ENCODE measurements at regions not wholly inside any gene's neighbourhood (a gene's known extent, or its start where the extent isn't known, plus 50 kb on each side); places are given as distances from the start of the nearest gene placed in this dataset.
A peak's percentile ranks its signal among the peaks of the same experiment; 100 is the strongest.
"Not testable (repeated sequence)": the region's sequence is repeated elsewhere in the genome, so short reads cannot be mapped to it uniquely, and the experiment has no call there.

DNA sequence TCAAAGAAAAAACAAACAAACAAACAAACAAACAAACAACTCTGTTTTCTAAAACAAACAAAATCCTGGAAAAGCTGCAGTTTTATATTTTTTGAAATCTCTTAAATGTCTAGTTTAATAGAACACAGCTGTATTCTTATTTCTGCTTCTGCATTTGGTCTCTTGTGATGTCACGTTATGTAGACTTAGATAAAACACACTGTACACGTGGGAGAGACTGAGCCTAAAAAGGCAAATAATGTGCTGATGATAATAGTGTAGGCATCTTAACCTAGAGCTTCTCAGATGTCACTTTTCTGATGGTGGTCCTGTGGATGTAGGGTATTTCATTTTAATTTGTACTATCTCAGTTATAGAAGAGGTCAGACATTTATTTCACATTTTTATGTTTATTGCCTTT is 261.7 kb downstream of the UTRN start:
- no peak for DNase-seq

DNA sequence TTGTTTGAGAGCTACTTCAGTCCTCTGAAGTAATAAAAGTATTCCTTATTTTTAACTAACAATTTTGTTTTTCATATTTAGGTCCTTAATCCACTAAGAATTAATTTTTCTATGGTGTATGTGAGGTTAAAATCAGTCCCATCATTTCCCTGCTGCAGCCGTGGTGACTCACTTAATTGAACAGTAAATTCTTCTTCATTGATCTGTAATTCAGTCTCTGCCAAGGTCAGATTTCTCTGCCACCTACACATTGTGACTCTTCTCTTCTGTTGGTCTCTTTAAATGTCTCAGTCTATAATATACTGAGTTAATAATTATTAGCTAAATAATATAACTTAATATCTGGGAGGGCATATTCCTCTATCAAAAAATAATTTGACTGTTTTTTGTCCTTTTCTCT is 262.3 kb downstream of the UTRN start:
- no peak for DNase-seq

DNA sequence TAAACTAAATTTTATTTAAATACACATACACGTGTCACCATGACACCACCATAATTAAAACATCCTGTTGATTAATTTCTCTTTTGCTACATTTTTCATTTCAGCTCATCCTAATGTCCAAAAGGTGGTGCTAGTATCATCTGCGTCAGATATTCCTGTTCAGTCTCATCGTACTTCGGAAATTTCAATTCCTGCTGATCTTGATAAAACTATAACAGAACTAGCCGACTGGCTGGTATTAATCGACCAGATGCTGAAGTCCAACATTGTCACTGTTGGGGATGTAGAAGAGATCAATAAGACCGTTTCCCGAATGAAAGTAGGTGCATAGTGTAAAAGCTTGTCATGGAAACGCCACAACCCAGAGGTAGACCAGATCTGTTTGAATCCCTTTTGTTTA is 263.4 kb downstream of the UTRN start:
- no peak for DNase-seq

- no peak for DNase-seq
Measured at GRCh38 chr6:144549837-144550747, 265.0 kb downstream of the UTRN start.

GRCh38 chr6:144551339-144551738 is 266.2 kb downstream of the UTRN start:
- DNase-seq: no peak

GRCh38 chr6:144555066-144555465 is 269.9 kb downstream of the UTRN start:
- no peak for DNase-seq

DNA sequence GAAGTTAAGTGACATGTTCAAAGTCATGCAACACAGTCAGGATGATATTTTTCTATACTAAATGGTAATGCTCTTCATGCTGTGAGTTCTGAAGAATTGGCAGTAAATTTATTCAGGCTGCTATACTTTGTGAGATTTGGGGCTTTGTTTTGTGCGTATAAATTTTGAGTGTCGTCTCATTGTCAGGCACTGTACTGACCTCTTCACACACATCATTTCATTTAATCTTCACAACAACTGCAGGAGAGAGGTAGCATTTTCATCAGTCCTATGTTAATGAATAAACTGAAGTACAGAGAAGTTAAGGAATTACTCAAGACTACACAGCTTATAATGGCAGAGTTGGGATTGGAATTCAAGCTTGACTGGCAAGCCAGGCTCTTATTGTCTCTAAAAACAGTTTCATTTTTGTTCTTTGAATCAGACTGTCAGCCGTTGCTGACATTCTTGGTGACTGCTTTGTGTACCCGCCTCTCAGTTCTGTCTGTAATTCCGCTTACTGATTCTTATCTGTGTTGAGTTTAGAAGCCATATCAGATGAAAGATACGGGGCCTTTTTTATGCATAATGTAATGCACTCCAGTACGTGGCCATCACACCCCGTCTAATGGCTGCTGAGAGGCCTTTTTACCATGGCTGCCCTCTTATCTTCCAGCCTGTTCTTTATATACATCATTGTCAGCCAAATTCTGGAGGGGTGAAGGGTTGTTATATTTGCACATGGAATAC is 274.9 kb downstream of the UTRN start:
- no peak for DNase-seq

DNA sequence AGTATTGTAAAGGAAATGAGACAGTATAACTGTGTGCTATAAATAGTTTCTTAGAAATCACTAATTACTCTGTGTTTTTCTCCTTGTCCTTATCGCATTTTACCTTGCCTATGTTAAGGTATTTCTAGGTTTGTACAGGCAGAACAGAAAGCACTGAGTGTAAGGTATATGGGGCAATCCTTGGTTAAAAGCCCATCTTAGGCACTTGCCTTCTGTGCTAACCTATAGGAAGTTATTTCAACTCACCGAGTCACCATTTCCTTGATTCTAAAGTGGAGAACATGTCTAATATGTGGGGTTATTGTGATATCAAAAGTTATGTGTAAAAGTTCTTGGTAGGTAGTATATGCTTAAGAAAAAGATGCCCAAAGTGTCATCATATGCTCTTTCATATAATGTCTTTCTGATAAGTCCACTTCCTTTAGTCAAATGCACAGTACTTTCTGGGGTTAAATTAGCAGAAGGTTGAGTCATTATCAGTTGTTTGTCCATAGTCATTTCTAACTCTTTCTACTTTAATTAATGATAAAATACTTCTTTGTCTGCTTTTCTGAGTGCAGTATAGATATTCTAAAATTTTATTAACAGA is 276.4 kb downstream of the UTRN start:
- DNase-seq: no peak

- DNase-seq: no peak
Measured at GRCh38 chr6:144564202-144564601, 279.1 kb downstream of the UTRN start.

DNA sequence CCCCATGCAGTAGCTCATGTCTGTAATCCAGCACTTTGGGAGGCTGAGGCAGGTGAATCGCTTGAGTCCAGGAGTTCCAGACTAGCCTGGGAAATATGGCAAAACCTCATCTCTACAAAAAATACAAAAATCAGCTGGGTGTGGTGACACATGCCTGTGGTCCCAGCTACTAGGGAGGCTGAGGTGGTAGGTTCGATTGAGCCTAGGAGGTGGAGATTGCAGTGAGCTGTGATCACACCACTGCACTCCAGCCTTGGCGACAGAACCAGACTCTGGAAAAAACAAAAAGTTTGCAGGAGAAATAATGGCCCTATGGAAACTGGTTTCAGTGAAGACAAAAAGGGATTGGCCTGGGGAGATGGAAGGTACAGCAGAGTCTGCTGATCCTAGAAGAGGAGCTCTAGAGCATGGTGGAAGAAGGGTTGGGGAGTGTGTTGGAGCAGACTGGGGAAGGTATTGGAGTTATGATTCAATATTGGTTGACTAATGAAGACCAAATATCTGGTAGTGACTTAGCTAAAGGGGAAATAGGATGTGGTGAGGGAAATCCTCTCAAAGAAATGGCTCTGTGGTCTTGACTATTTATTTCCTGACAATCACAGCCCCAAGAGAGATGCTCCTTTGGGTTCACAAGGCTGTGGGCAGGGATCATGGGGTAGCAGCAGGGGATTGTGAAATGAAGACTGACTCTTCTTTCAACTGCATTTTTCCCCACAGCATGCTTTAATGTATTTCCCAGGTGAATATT is 281.9 kb downstream of the UTRN start:
- no peak for DNase-seq

GRCh38 chr6:144568241-144568640 is 283.1 kb downstream of the UTRN start:
- DNase-seq: no peak

GRCh38 chr6:144572541-144572940 is 287.4 kb downstream of the UTRN start:
- DNase-seq: not testable (repeated sequence)

- no peak for DNase-seq
Measured at GRCh38 chr6:144574796-144575195, 289.7 kb downstream of the UTRN start.

- no peak for DNase-seq
Measured at GRCh38 chr6:144575327-144575726, 290.2 kb downstream of the UTRN start.

GRCh38 chr6:144576871-144577270 is 291.7 kb downstream of the UTRN start:
- no peak for DNase-seq

DNA sequence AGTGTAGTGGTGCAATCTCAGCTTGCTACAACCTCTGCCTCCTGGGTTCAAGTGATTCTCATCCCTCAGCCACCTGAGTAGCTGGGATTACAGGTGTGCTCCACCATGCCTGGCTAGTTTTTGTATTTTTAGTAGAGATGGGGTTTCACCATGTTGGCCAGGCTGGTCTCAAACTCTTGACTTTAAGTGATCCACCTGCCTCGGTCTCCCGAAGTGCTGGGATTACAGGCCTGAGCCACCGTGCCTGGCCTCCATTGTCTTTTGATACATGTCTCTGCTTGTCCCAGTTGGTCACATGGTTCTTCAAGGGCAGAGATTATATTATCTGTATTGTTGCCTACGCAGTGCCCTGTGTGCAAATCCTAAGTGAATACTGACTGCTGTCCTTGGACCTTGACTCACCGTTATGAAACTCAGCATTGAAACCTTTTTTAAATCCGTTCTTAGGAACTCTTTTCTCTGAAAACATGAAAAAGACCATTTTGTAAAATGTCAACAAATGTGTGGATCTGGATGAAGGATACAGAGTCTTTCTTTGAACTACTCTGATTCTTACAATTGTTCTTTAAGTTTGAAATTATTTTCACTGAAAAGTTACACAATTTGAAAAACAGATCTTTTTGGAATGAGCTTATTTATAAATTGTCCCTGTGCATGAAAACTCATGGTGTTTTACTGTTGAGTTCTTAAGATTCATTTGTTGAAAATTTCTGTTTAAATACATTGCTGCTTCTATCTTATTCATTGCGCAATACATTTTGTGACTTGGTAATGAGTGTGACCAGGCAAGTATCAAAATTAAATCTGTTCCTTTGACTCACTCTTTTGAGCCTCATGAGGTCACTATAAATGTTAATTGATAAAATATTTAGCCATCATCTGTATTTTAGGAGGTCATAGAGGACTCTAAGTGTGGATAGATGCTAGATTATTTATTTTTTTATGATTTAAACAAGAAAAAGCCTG is 293.5 kb downstream of the UTRN start:
- no peak for DNase-seq

GRCh38 chr6:144580039-144580438 is 294.9 kb downstream of the UTRN start:
- DNase-seq: no peak

- DNase-seq: no peak
Measured at GRCh38 chr6:144580771-144581170, 295.6 kb downstream of the UTRN start.

DNA sequence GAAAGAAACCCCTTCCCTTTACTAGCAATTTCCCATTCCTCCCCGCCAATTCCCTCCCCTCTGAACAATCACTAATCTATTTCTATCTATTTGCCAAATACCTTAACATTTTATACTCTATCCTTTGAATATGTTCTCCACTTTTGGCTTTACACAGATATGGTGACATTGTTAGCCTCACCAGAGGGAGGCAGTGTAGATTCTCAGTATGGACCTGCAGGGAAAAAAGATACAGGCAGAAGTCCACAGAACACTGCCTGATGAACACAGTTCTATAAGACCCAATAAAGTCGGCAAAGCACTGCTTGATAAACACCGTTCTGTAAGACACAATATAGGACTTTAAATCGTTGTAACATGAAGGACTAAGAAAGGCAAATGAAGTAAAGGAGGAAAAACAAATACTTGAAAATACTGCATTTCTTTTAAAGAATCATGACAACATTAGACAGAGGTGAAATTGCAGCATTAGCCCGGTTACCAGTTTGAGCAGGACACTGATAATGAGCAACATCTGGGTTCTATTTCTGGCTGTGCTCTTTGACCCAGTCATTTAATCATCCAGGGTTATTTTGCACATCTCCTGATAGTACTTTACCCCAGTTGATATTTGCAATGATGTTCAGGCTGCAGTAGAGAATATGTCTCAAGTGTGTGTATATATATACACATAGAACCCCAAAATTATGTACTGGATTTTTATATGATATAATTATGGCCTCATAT is 296.8 kb downstream of the UTRN start:
- DNase-seq: no peak

GRCh38 chr6:144582939-144583613 is 297.9 kb downstream of the UTRN start:
- DNase-seq: peak; percentile 58

DNA sequence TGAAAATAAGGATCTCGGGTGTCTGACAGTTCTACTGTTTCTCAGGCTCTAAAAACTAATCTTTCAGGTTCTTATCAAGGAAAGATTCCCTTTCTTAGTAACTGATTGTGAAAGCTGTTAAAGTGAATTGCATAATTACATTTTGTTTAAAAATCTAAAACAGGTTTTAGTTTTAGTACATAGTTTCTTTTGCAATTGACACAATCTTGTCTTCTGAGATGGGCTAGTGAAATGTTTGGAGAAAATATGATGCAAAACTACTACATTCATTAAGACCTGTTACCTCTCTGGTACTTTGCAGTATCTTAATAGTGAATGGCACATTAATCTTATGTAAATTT is 298.4 kb downstream of the UTRN start:
- DNase-seq: no peak
